Gastrocnemius medialis (tissue), 4 donors: ENCODE measurements at regions not wholly inside any gene's neighbourhood (a gene's known extent, or its start where the extent isn't known, plus 50 kb on each side); places are given as distances from the start of the nearest gene placed in this dataset.

Source experiments
- ATAC-seq, 2 donors: fragments of 150-250 bp; one replicate each; pipeline ENCODE4 v1.9.1; 2016
- DNase-seq, 2 donors: peaks; one replicate each; pipeline ENCODE4 v3.0.0-alpha.2; 2019
- H3K27ac ChIP-seq, 4 donors: fragments of 200-600 bp; sonication (generic); 1 replicate in 1 of 4; 2 replicates in 3 of 4; pipeline ENCODE4 v1.5.1; 2016 to 2018; ENCODE audit warnings: mild to moderate bottlenecking in 2 of 4, moderate library complexity in 1 of 4
- H3K27me3 ChIP-seq, 3 donors: fragments of 200-600 bp; sonication (generic) in 2 of 3; 1 replicate in 1 of 3; 2 replicates in 2 of 3; pipeline versions ENCODE4 v1.5.1 to v1.6.0; 2016 to 2019; ENCODE audit warnings: mild to moderate bottlenecking in 1 of 3, moderate library complexity in 1 of 3
- H3K36me3 ChIP-seq, 2 donors: fragments of 200-600 bp; sonication (generic) in 1 of 2; one replicate each; pipeline ENCODE4 v1.5.1; 2017 to 2018
- H3K4me1 ChIP-seq, 2 donors: fragments of 200-600 bp; sonication (generic) in 1 of 2; one replicate each; pipeline ENCODE4 v1.5.1; 2016 to 2017; ENCODE audit warnings: mild to moderate bottlenecking in 2 of 2
- H3K4me3 ChIP-seq, 4 donors: fragments of 200-600 bp; sonication (generic) in 3 of 4; 1 replicate in 1 of 4; 2 replicates in 3 of 4; pipeline ENCODE4 v1.5.1; 2016 to 2019; ENCODE audit warnings: mild to moderate bottlenecking in 2 of 4
- H3K9me3 ChIP-seq, 3 donors: fragments of 200-600 bp; sonication (generic) in 2 of 3; 1 replicate in 1 of 3; 2 replicates in 2 of 3; pipeline ENCODE4 v1.5.1; 2016 to 2019
- CTCF ChIP-seq, 5 experiments: fragments of 450-650 bp in 3 of 5; fragments of 200-600 bp in 2 of 5; sonication (generic) in 2 of 5; IDR thresholded peaks in 4 of 5; conservative IDR thresholded peaks in 1 of 5; 1 replicate in 4 of 5; 2 replicates in 1 of 5; pipeline ENCODE4 v1.5.1; 2016 to 2019; ENCODE audit warnings: antibody characterized with exemption in 5 of 5, mild to moderate bottlenecking in 3 of 5, moderate library complexity in 3 of 5
- POLR2A ChIP-seq, 2 donors: fragments of 450-650 bp; IDR thresholded peaks; one replicate each; pipeline ENCODE4 v1.6.1; 2017; ENCODE audit warnings: antibody characterized with exemption in 2 of 2, mild to moderate bottlenecking in 2 of 2, moderate library complexity in 2 of 2
- in situ Hi-C, 4 donors: fragments of 200-750 bp; cut with MboI; loops; one replicate each; pipeline versions ENCODE4 v1.15.0 to v1.8.0; 2017; ENCODE audit warnings: low sequenced_read_pairs in 4 of 4
- intact Hi-C: fragments of 100-400 bp; cut with DNase I; formaldehyde crosslinking; loops from one replicate; pipeline ENCODE4 v1.15.1; 2023; ENCODE audit warnings: low total_unique reads

DNA sequence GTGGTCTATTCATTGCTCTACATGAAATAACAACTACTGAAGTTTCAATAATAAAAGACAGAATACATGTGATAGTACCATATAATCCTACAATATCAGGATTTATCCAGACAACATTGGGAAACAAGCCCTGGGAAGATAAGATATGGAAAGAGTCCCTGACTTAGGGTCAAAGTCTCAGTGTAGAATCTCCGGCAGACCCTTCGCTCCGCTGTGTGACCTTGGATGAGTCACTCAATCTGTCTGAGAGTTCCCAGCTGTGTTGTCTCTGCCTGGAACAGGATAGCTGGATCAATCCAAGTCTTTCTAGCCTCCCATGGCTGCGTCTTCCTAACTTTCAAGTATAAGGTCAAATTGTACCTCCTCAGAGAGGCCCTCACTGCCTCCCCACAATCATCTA, 335.9 kb downstream of the TMEM114 start:
- Histone ChIP-seq H3K9me3 (no peaks in the 10 kb centered on the region), H3K27ac (no peak overlapping the region), H3K27me3 (no peaks in the 10 kb centered on the region), H3K4me1 (no peaks in the 10 kb centered on the region), H3K36me3 (no peaks in the 10 kb centered on the region), H3K4me3 (no peak overlapping the region)
- in situ Hi-C loops, result no loop called here
- ATAC-seq (no peak), DNase-seq (no peak)
- TF ChIP-seq CTCF (IDR thresholded peaks at IDR 0.05 in 4 of 5, conservative IDR thresholded peaks at IDR 0.05 in 1 of 5), result no peak
- no peak for TF ChIP-seq POLR2A (IDR thresholded peaks at IDR 0.05)
- intact Hi-C loops, result no loop called here

GRCh38 chr16:8253718-8254117, 336.6 kb downstream of the TMEM114 start:
- in situ Hi-C loops (no loop called here), intact Hi-C loops (no loop called here)
- no peak overlapping the region for H3K4me3 ChIP-seq
- no peak overlapping the region for H3K27ac ChIP-seq
- no peaks in the 10 kb centered on the region for H3K36me3 ChIP-seq
- ATAC-seq (no peak), DNase-seq (no peak)
- no peaks in the 10 kb centered on the region for H3K27me3 ChIP-seq
- H3K4me1 ChIP-seq, result no peaks in the 10 kb centered on the region
- no peaks in the 10 kb centered on the region for H3K9me3 ChIP-seq
- TF ChIP-seq POLR2A (IDR thresholded peaks at IDR 0.05), result no peak
- no peak for TF ChIP-seq CTCF (IDR thresholded peaks at IDR 0.05 in 4 of 5, conservative IDR thresholded peaks at IDR 0.05 in 1 of 5)

- no peaks in the 10 kb centered on the region for H3K9me3 ChIP-seq
- H3K4me1 ChIP-seq, result no peaks in the 10 kb centered on the region
- in situ Hi-C loops (no loop called here), intact Hi-C loops (no loop called here)
- no peak for TF ChIP-seq POLR2A (IDR thresholded peaks at IDR 0.05)
- no peak for TF ChIP-seq CTCF (IDR thresholded peaks at IDR 0.05 in 4 of 5, conservative IDR thresholded peaks at IDR 0.05 in 1 of 5)
- H3K27ac ChIP-seq, result no peak overlapping the region
- no peaks in the 10 kb centered on the region for H3K36me3 ChIP-seq
- no peak for ATAC-seq
- no peaks in the 10 kb centered on the region for H3K27me3 ChIP-seq
- DNase-seq, result no peak
- H3K4me3 ChIP-seq, result no peak overlapping the region
These were observed 338.6 kb downstream of the TMEM114 start for GRCh38 chr16:8251727-8252126.

DNA sequence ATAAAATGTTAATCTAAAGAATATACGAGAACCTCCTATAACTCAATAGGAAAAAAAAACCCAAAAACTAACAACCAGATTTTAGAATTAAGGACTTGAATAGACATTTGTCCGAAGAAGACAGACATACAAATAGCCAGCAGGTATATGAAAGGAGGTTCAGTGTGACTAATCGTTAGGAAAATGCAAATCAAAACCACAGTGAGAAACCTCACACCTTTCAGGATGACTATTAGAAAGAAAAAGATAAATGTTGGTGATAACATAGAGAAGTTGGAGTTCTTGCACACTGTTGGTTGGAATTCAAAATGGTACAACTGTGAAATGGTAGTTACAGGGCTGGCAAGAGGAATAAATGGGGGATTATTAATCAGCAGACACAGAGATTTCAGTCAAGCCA, 339.0 kb downstream of the TMEM114 start:
- no peak overlapping the region for H3K4me3 ChIP-seq
- no peaks in the 10 kb centered on the region for H3K27me3 ChIP-seq
- ATAC-seq, result no peak
- H3K27ac ChIP-seq, result no peak overlapping the region
- TF ChIP-seq CTCF (IDR thresholded peaks at IDR 0.05 in 4 of 5, conservative IDR thresholded peaks at IDR 0.05 in 1 of 5) (no peak), POLR2A (IDR thresholded peaks at IDR 0.05) (no peak)
- in situ Hi-C loops, result no loop called here
- intact Hi-C loops, result no loop called here
- no peaks in the 10 kb centered on the region for H3K4me1 ChIP-seq
- no peaks in the 10 kb centered on the region for H3K36me3 ChIP-seq
- DNase-seq, result no peak
- H3K9me3 ChIP-seq, result no peaks in the 10 kb centered on the region

DNA sequence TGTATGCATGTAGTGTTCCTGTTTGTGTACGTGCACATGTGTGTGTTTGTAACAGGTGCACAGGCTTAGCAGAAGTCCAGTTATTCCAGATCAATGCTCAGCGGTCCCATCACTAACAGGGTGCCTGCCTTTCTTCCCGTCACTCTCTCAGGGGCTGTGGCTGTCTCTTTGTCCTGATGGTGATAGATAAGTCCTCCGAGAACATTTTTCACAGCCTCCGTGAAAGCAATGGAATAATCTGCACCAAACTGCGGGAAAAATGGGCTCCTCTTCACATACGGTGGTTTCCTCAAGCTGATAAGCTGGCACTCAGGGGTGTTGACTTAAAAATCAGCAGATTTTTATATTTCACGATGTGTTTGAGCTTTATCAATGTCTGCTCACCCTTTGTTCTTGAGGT, 342.3 kb downstream of the TMEM114 start:
- TF ChIP-seq POLR2A (IDR thresholded peaks at IDR 0.05), result no peak
- TF ChIP-seq CTCF (IDR thresholded peaks at IDR 0.05 in 4 of 5, conservative IDR thresholded peaks at IDR 0.05 in 1 of 5), result no peak
- no peak for DNase-seq
- no peak for ATAC-seq
- no peaks in the 10 kb centered on the region for H3K9me3 ChIP-seq
- intact Hi-C loops, result no loop called here
- in situ Hi-C loops, result no loop called here
- no peak overlapping the region for H3K27ac ChIP-seq
- H3K4me1 ChIP-seq, result no peaks in the 10 kb centered on the region
- no peaks in the 10 kb centered on the region for H3K27me3 ChIP-seq
- no peak overlapping the region for H3K4me3 ChIP-seq
- H3K36me3 ChIP-seq, result no peaks in the 10 kb centered on the region
